AG04449 (cell line): ENCODE measurements at regions not wholly inside any gene's neighbourhood (a gene's known extent, or its start where the extent isn't known, plus 50 kb on each side); places are given as distances from the start of the nearest gene placed in this dataset.

Experiments used
- CTCF ChIA-PET: fragments of 350-600 bp; formaldehyde crosslinking; extraction: SDS; loops from one replicate; lab custom pipeline; 2021; ENCODE audit warnings: antibody characterized with exemption; lab: Yijun Ruan, JAX
- POLR2A ChIA-PET: fragments of 400-600, 350-600 bp; formaldehyde crosslinking; extraction: SDS; loops from one replicate; lab custom pipeline; 2020; ENCODE audit warnings: antibody characterized with exemption, inconsistent platforms; lab: Yijun Ruan, JAX
- DNase-seq: peaks from one replicate; pipeline ENCODE4 v3.0.0-alpha.2; 2010; ENCODE audit warnings: low read depth, low spot score
- H3K4me3 ChIP-seq: 2 replicates; pipeline ENCODE4 v1.5.1; 2011; ENCODE audit warnings: low read depth, mild to moderate bottlenecking, control low read depth, low read length
- TF ChIP-seq, protein P1 (sequence below): IDR thresholded peaks from one replicate; pipeline ENCODE4 v1.5.1; 2011; ENCODE audit warnings: mild to moderate bottlenecking, moderate library complexity, low read length, control low read depth, inconsistent platforms; ENCODE audit not compliant: insufficient read depth; ENCODE audit errors: missing control alignments

- CTCF ChIA-PET: no interaction called here
- TF ChIP-seq, protein P1, sequence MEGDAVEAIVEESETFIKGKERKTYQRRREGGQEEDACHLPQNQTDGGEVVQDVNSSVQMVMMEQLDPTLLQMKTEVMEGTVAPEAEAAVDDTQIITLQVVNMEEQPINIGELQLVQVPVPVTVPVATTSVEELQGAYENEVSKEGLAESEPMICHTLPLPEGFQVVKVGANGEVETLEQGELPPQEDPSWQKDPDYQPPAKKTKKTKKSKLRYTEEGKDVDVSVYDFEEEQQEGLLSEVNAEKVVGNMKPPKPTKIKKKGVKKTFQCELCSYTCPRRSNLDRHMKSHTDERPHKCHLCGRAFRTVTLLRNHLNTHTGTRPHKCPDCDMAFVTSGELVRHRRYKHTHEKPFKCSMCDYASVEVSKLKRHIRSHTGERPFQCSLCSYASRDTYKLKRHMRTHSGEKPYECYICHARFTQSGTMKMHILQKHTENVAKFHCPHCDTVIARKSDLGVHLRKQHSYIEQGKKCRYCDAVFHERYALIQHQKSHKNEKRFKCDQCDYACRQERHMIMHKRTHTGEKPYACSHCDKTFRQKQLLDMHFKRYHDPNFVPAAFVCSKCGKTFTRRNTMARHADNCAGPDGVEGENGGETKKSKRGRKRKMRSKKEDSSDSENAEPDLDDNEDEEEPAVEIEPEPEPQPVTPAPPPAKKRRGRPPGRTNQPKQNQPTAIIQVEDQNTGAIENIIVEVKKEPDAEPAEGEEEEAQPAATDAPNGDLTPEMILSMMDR: peak; percentile 2
- POLR2A ChIA-PET: no interaction called here
- DNase-seq: no peak
- no peak overlapping the region for H3K4me3 ChIP-seq
Measured at GRCh38 chr11:107123022-107123421, 104.7 kb upstream of the GUCY1A2 start.

DNA sequence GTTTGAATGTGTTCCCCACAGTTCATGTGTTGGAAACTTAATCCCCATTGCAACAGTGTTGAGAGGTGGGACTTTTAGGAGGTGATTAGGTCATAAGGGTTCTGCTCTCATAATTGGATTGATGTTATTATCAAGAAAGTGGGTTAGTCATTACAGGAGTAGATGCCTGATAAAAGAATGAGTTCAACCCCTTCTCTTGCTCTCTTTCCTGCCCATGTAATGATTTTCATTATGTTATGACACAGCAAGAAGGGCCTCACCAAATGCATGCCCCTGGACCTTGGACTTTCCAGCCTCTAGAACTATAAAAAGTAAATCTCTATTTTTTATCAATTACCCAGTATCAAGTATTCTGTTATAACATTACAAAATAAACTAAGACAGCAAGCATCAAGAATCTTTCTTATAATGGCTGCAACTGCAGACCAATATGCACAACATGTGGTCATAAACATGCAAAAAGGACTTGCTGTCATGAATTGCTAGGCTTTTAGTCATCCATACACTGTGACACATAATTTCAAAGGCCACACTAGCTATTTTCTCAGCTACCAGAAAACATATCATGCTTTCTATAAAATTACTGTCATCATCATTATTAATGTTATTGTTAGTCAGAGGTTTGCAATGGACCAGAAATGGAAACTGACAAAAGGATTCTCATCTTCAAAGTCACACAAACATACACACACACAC lies 99.9 kb upstream of the GUCY1A2 start:
- ChIA-PET POLR2A (no interaction called here), CTCF (no interaction called here)
- no peak overlapping the region for H3K4me3 ChIP-seq
- no peak for DNase-seq
- TF ChIP-seq, protein P1: no peak

- CTCF ChIA-PET: no interaction called here
- no peak overlapping the region for H3K4me3 ChIP-seq
- POLR2A ChIA-PET: no interaction called here
- no peak for DNase-seq
- TF ChIP-seq, protein P1: no peak
Measured at GRCh38 chr11:107116358-107116757, 98.1 kb upstream of the GUCY1A2 start.

DNA sequence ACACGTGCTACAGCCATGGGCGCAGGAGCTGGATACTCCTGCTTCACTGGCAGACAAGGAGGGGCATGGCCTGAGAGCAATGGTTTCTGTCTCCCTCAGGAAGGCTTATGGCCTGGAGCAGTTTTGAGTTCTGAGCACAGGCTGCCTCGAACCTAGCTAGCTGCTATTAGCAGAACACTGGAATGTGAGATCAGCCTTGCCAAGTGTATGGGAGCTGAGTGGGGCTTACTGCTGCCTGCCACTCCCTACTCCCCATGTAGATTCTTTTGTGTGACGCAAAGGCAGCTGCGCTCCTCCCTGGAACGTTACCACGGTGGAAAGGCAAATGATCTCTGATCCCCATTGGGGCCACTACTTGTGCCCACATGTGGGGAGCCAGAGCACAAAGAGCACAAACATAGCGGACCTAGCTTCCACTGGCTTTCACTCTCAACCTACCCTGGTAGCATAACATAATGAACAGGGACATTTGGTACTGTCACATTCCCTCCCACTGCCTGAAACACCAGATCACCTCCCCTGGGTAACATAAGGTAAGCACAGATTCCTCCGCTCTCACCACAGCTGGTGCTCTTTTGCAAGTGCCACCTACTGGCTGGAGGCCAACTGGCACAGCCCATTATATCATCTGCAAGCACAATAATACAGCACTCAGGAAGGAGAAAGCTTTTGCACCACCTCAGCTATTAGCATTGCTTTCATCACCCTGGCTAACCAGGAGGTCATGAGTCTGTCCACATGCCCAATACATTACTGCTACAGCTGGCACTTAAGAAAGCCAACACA lies 84.6 kb upstream of the GUCY1A2 start:
- no peak overlapping the region for H3K4me3 ChIP-seq
- POLR2A ChIA-PET: no interaction called here
- no peak for DNase-seq
- TF ChIP-seq, protein P1: no peak
- CTCF ChIA-PET: no interaction called here

GRCh38 chr11:107092667-107093066 lies 74.4 kb upstream of the GUCY1A2 start:
- H3K4me3 ChIP-seq: no peak overlapping the region
- ChIA-PET POLR2A (no interaction called here), CTCF (no interaction called here)
- TF ChIP-seq, protein P1: no peak
- DNase-seq: no peak

GRCh38 chr11:107078375-107078774 lies 60.1 kb upstream of the GUCY1A2 start:
- DNase-seq: no peak
- TF ChIP-seq, protein P1: no peak
- POLR2A ChIA-PET: no interaction called here
- CTCF ChIA-PET: no interaction called here
- H3K4me3 ChIP-seq: no peak overlapping the region
